Mesothelial cell of epicardium (in vitro differentiated cells): ENCODE measurements at regions not wholly inside any gene's neighbourhood (a gene's known extent, or its start where the extent isn't known, plus 50 kb on each side); places are given as distances from the start of the nearest gene placed in this dataset.

ENCODE experiments used
- DNase-seq, 2 experiments: peaks; one replicate each; pipeline ENCODE4 v3.0.0; 2021; ENCODE audit warnings: low spot score in 2 of 2; ENCODE audit not compliant: unreplicated experiment in 2 of 2
- H3K27ac Mint-ChIP-seq: 2 replicates; pipeline ENCODE4 v1.8.0; 2021; ENCODE audit warnings: mixed read lengths
- H3K27me3 Mint-ChIP-seq: 2 replicates; pipeline ENCODE4 v1.8.0; 2021; ENCODE audit warnings: low read depth, mixed read lengths
- H3K36me3 Mint-ChIP-seq: 2 replicates; pipeline ENCODE4 v1.8.0; 2021; ENCODE audit warnings: mixed read lengths
- H3K4me1 Mint-ChIP-seq: 2 replicates; pipeline ENCODE4 v1.8.0; 2021; ENCODE audit warnings: mixed read lengths
- H3K4me3 Mint-ChIP-seq: 2 replicates; pipeline ENCODE4 v1.8.0; 2021; ENCODE audit warnings: mild to moderate bottlenecking, moderate library complexity, mixed read lengths
- H3K9me3 Mint-ChIP-seq: 2 replicates; pipeline ENCODE4 v1.8.0; 2021; ENCODE audit warnings: mixed read lengths
- TF ChIP-seq, protein P1 (sequence below): fragments of 200-600 bp; sonication (generic); IDR thresholded peaks from one replicate; pipeline ENCODE4 v1.5.0; 2021; ENCODE audit warnings: antibody characterized with exemption; ENCODE audit not compliant: unreplicated experiment

DNA sequence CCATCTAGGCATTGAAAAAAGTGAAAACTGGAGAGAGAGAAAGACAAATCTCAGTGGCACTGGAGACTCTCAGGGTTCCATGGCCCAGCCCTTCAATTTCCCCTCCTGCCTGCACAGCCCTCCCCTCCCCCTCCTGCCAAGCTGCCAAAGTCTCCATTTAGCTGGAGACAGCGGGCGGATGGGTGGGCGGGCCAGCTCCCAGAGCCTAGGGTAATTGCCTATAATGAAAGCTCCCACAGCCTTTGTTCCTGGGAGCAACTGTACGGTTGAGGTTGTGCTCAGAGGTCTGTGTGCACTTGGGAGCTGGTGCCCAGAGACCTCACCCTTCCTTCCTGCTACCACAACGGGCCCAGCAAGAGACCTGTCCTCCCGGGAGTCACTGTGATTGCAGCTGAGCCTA is 89.6 kb downstream of the NAV1 start:
- peaks cover 3% of the 10 kb centered on the region for H3K4me1 Mint-ChIP-seq

DNA sequence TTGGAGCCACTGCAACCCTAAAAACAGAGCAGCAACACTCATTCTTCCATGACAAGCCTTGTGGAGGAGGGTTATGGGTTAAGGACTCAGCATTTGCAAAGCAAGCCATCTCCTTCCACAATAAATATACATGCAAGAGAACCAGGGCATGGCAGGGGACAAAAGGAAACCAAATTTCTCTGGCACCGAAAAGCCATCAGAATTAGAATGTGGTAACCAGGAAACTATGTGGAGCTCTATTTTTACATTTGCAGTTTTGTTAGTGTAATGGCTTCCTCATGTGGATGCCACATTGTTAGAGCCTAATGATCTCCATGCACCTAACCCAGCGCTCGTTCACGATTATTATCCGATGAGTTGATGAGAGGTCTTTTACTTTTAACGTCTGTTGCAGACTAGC is 91.7 kb downstream of the NAV1 start:
- TF ChIP-seq, protein P1, sequence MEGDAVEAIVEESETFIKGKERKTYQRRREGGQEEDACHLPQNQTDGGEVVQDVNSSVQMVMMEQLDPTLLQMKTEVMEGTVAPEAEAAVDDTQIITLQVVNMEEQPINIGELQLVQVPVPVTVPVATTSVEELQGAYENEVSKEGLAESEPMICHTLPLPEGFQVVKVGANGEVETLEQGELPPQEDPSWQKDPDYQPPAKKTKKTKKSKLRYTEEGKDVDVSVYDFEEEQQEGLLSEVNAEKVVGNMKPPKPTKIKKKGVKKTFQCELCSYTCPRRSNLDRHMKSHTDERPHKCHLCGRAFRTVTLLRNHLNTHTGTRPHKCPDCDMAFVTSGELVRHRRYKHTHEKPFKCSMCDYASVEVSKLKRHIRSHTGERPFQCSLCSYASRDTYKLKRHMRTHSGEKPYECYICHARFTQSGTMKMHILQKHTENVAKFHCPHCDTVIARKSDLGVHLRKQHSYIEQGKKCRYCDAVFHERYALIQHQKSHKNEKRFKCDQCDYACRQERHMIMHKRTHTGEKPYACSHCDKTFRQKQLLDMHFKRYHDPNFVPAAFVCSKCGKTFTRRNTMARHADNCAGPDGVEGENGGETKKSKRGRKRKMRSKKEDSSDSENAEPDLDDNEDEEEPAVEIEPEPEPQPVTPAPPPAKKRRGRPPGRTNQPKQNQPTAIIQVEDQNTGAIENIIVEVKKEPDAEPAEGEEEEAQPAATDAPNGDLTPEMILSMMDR = no peak
- peaks cover 2% of the 10 kb centered on the region for H3K4me1 Mint-ChIP-seq
- H3K9me3 Mint-ChIP-seq = no peaks in the 10 kb centered on the region
- no peaks in the 10 kb centered on the region for H3K27me3 Mint-ChIP-seq
- H3K27ac Mint-ChIP-seq = no peak overlapping the region
- no peak for DNase-seq
- no peak overlapping the region for H3K4me3 Mint-ChIP-seq
- H3K36me3 Mint-ChIP-seq = peaks cover 3% of the 10 kb centered on the region

More for the DNA sequence above, 89.6 kb downstream of the NAV1 start:
- H3K27me3 Mint-ChIP-seq = no peaks in the 10 kb centered on the region
- H3K36me3 Mint-ChIP-seq = peaks cover 5% of the 10 kb centered on the region
- no peak for DNase-seq
- TF ChIP-seq, protein P1 = no peak
- H3K4me3 Mint-ChIP-seq = no peak overlapping the region
- no peak overlapping the region for H3K27ac Mint-ChIP-seq
- H3K9me3 Mint-ChIP-seq = no peaks in the 10 kb centered on the region

DNA sequence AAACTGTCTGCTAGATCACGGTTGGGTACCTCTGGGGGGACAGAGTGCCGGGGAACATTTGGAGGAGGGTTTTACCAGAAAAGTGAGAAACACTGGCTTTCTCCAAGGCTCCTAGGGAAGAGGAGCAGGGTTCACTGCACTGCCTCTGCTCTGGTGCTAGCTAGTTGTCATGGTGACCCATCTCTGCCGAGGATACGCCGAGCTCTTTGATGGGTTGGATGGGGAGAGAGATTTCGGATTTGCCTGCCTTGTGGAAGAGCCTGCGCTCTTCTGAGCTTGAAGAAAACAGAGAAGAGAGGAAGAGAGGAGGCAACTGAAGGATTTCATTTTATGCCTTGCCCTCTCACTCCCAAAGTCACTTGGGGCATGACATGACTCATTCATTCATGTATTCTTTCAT is 92.1 kb downstream of the NAV1 start:
- Mint-ChIP-seq H3K4me3 (no peak overlapping the region), H3K27me3 (no peaks in the 10 kb centered on the region), H3K27ac (no peak overlapping the region), H3K4me1 (peaks cover 6% of the 10 kb centered on the region), H3K36me3 (peaks cover 3% of the 10 kb centered on the region), H3K9me3 (no peaks in the 10 kb centered on the region)
- no peak for DNase-seq
- TF ChIP-seq, protein P1 = no peak

DNA sequence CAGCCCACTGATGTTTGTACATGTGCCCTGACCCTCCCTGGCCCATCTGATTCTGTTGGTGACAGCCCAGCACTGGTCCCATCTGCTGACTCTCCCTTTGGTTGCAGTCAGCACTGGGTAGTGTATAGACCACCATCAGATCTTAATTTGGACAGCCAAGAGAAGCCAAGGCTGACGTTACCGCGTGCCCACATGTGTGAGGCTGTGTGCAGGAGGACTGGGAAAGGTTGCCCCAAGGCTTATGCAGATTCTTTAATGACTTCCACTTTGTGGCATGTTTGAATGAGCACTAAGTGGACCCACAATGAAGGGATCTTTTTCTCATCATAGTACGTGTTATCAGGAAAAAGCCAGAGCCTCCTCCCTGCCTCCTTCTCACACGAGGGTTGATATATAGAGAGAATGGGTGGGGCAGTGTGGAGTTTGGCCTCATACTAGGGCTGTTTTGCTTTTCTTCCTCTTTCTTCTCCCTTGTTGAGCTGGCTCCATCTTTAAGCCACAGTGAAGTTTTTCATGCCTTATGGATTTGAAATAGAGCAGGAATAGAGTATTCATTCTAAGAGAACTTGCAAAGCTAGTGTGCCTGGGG is 93.5 kb downstream of the NAV1 start:
- no peak for DNase-seq
- H3K4me1 Mint-ChIP-seq = peaks cover 11% of the 10 kb centered on the region
- H3K27me3 Mint-ChIP-seq = no peaks in the 10 kb centered on the region
- no peak overlapping the region for H3K27ac Mint-ChIP-seq
- TF ChIP-seq, protein P1 = no peak
- H3K9me3 Mint-ChIP-seq = no peaks in the 10 kb centered on the region
- peaks cover 3% of the 10 kb centered on the region for H3K36me3 Mint-ChIP-seq
- H3K4me3 Mint-ChIP-seq = no peak overlapping the region

DNA sequence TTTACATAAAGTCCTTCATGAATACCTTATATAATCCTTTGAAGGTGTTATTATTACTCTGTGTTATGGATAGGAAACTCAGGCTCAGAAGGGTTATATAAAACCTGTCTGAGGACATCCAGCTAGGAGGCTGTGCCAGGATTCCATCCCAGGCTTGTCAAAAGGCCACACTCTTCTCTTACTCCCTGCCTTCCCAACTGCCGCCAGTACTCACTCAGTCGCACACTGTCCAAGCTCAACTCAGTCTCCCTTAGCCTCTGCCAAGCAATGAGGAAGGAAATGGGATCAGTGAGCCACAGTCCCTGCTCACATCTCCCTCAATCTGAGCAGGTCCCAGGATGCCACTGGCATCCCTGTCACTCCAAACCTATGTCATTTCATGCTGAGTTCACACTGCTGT is 94.4 kb downstream of the NAV1 start:
- Mint-ChIP-seq H3K27me3 (no peaks in the 10 kb centered on the region), H3K9me3 (no peaks in the 10 kb centered on the region), H3K27ac (no peak overlapping the region), H3K4me3 (no peak overlapping the region), H3K4me1 (peaks cover 15% of the 10 kb centered on the region), H3K36me3 (peaks cover 3% of the 10 kb centered on the region)
- TF ChIP-seq, protein P1 = no peak
- DNase-seq = no peak

DNA sequence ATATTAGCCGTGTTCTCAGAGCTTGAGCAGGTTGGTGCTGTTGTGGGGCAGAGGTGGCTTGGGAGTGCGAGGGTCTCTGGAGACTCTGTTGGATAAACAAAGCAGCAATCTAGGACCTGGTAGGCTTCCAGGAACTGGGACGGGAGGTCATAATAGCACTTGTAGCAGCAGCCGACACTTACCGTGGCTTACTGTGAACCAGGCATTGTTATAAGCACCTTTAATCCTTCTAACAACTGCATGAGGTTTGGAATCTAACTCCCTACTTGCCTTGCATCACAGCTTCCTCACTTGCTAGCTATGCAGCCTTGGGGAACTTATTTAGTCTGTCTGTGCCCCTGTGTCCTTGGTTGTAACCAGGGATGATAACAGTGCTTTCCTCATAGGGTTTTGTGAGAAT is 94.9 kb downstream of the NAV1 start:
- Mint-ChIP-seq H3K27ac (no peak overlapping the region), H3K9me3 (no peaks in the 10 kb centered on the region), H3K27me3 (no peaks in the 10 kb centered on the region), H3K4me3 (no peak overlapping the region), H3K4me1 (peaks cover 15% of the 10 kb centered on the region), H3K36me3 (peaks cover 3% of the 10 kb centered on the region)
- DNase-seq = no peak
- TF ChIP-seq, protein P1 = no peak
